BLaER1 (cell line): ENCODE measurements at regions not wholly inside any gene's neighbourhood (a gene's known extent, or its start where the extent isn't known, plus 50 kb on each side); places are given as distances from the start of the nearest gene placed in this dataset.

Experiments used
- H3K27ac ChIP-seq: shearing (Covaris generic); formaldehyde crosslinking; 2 replicates; pipeline ENCODE4 v1.8.1; 2022
- H3K27me3 ChIP-seq: shearing (Covaris generic); formaldehyde crosslinking; 2 replicates; pipeline ENCODE4 v1.8.1; 2022
- H3K36me3 ChIP-seq: shearing (Covaris generic); formaldehyde crosslinking; 2 replicates; pipeline ENCODE4 v1.8.1; 2022
- H3K4me1 ChIP-seq: shearing (Covaris generic); formaldehyde crosslinking; 2 replicates; pipeline ENCODE4 v1.8.1; 2022
- H3K4me2 ChIP-seq: shearing (Covaris generic); formaldehyde crosslinking; 2 replicates; pipeline ENCODE4 v1.8.1; 2022
- H3K4me3 ChIP-seq: shearing (Covaris generic); formaldehyde crosslinking; 2 replicates; pipeline ENCODE4 v1.8.1; 2022
- H3K9ac ChIP-seq: shearing (Covaris generic); formaldehyde crosslinking; 2 replicates; pipeline ENCODE4 v1.8.1; 2022
- H3K9me3 ChIP-seq: shearing (Covaris generic); formaldehyde crosslinking; 2 replicates; pipeline ENCODE4 v1.8.1; 2022
- H4K20me1 ChIP-seq: shearing (Covaris generic); formaldehyde crosslinking; 2 replicates; pipeline ENCODE4 v1.8.1; 2022
- Cebpa-rat ChIP-seq: shearing (Covaris generic); IDR thresholded peaks from 2 replicates; pipeline ENCODE4 v1.8.1; 2022

DNA sequence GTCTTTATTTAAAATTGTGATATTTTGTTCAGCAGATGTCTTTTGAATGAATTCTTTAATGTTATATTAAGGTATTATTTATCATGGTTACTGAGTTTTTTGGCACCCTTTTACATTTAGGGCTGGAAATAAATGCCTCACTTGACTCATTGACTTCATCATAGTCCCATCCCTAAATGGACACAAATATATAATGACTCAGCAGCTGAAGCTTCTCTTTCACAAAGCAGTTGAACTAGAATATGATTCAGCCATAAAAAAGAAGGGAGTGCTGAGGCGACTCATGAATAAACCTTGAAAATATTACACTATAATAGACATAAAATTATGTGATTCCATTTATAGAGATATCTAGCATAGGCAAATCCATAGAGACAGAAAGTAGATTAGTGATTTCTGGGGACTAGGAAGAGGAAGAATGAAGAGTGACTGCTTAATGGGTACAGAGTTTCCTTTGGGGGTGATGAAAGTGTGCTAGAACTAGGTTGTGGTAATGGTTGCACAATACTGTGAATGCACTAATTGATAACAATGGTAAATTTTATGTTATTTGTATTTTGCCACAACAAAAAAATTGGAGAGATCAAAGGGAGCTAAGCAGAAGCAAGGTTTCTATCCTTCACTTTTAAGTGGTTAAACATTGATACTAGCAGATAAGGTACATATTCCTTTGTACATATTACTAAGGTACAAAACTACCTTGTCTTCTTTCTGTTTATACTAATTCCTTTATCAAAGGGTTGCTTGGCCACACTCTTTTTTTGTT lies 449.6 kb downstream of the NTRK2 start:
- H3K4me3 ChIP-seq: no peak overlapping the region
- no peak overlapping the region for H3K27ac ChIP-seq
- TF ChIP-seq Cebpa-rat: no peak
- H3K36me3 ChIP-seq: no peaks in the 10 kb centered on the region
- no peaks in the 10 kb centered on the region for H3K27me3 ChIP-seq
- H3K9ac ChIP-seq: no peak overlapping the region
- H4K20me1 ChIP-seq: no peaks in the 10 kb centered on the region
- no peaks in the 10 kb centered on the region for H3K4me1 ChIP-seq
- H3K4me2 ChIP-seq: no peak overlapping the region
- no peaks in the 10 kb centered on the region for H3K9me3 ChIP-seq

DNA sequence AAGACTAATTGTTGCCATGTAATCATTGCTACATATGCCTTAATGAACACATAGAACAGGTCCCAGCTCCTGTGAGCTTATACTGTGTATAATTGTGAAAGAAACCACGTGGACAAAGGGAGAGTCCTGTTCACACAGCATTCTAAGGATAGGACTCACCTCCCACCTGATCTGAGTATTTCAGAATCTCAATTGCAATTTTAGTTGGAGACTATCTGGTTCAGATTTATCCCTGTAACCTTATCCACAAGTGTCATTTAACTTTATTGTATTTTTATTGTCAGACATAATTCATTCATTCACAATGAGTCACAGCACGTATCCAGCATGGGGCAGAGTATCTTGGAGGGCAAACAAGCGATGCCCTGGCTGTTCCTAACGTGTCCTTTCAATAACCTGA lies 448.3 kb downstream of the NTRK2 start:
- no peak for TF ChIP-seq Cebpa-rat
- Histone ChIP-seq H3K27me3 (no peaks in the 10 kb centered on the region), H3K27ac (no peak overlapping the region), H3K9ac (no peak overlapping the region), H3K9me3 (no peaks in the 10 kb centered on the region), H3K36me3 (no peaks in the 10 kb centered on the region), H4K20me1 (no peaks in the 10 kb centered on the region), H3K4me2 (no peak overlapping the region), H3K4me1 (no peaks in the 10 kb centered on the region), H3K4me3 (no peak overlapping the region)

DNA sequence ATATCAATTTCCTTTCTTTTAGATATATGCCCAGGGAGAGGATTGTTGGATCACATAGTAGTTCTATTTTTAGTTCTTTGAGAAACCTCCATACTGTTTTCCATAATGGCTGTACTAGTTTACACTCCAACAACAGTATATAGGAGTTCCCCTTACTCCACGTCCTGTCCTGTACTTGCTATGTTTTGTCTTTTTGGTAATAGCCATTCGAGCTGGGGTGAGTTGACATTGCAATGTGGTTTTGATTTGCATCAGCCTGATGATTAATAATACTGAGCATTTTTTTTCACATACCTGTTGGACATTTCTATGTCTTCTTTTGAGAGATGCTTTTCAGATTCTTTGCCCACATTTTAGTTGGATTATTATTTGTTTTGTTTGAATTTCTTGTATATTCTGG lies 445.9 kb downstream of the NTRK2 start:
- Histone ChIP-seq H3K27ac (no peak overlapping the region), H3K9ac (no peak overlapping the region), H3K36me3 (no peaks in the 10 kb centered on the region), H4K20me1 (no peaks in the 10 kb centered on the region), H3K4me1 (no peaks in the 10 kb centered on the region), H3K4me2 (no peak overlapping the region), H3K4me3 (no peak overlapping the region), H3K27me3 (no peaks in the 10 kb centered on the region), H3K9me3 (no peaks in the 10 kb centered on the region)
- TF ChIP-seq Cebpa-rat: no peak

DNA sequence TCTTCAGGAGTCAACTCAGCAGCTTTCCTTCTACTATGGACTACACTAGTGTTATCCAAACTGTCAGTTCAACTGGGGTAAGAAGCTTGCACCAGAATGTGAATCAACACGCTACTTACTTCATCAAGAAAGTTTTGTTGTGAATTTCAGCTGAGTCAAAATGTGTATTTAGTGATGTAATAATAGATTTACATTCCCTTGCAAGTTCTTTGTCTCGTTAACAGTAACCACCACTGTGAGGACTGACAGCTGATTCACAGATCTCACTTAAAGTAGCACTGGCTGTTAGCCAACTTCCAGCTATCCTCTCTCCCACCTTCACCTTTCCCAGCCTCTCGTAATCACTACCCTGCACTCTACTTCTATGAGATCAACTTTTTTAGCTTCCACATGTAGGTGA lies 445.3 kb downstream of the NTRK2 start:
- H3K4me1 ChIP-seq: no peaks in the 10 kb centered on the region
- H3K9me3 ChIP-seq: no peaks in the 10 kb centered on the region
- H3K4me2 ChIP-seq: no peak overlapping the region
- no peak overlapping the region for H3K9ac ChIP-seq
- no peaks in the 10 kb centered on the region for H3K36me3 ChIP-seq
- no peaks in the 10 kb centered on the region for H3K27me3 ChIP-seq
- H4K20me1 ChIP-seq: no peaks in the 10 kb centered on the region
- no peak overlapping the region for H3K4me3 ChIP-seq
- TF ChIP-seq Cebpa-rat: no peak
- no peak overlapping the region for H3K27ac ChIP-seq

DNA sequence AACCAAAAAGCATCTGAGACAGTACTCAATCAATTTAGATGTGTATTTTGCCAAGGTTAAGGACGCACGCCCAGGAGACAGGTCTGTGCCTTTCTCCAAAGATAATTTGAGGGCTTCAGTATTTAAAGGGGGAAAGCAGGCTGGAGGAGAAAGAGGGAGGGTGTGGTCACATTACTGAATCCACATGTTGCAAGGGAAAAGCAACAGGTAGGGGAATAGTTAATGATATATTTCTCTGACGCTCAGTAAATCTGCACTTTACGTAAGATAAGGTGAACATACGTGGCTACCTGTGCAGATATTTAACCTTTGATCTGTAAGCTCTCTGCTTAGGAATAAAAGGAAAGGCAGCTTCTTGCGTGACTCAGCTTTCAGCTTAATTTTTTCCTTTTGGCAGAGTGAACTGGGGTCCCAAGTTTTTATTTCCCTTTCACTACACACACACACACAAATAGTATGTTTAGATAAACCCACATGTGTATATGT lies 443.4 kb downstream of the NTRK2 start:
- Histone ChIP-seq H3K27ac (no peak overlapping the region), H3K4me1 (no peaks in the 10 kb centered on the region), H3K4me3 (no peak overlapping the region), H3K36me3 (no peaks in the 10 kb centered on the region), H3K9me3 (no peaks in the 10 kb centered on the region), H4K20me1 (no peaks in the 10 kb centered on the region), H3K9ac (no peak overlapping the region), H3K27me3 (no peaks in the 10 kb centered on the region), H3K4me2 (no peak overlapping the region)
- no peak for TF ChIP-seq Cebpa-rat

DNA sequence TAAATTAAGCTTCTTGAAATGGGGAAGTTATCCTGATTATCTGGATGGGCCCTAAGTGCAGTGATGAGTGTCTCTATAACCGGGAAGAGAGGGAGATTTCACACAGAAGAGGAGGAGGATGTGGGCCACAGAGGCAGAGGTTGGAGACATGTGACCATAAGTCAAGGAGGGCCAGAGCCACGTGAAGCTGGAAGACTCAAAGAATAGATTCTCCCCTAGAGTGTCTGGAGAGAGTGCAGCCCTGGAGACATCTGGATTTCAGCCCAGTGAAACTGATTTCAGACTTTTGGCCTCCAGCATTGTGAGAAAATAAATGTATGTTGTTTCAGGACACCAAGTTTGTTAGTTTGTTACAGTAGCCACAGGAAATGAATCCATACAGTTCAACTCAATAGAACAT lies 442.9 kb downstream of the NTRK2 start:
- Histone ChIP-seq H3K36me3 (no peaks in the 10 kb centered on the region), H3K27me3 (no peaks in the 10 kb centered on the region), H3K27ac (no peak overlapping the region), H3K9me3 (no peaks in the 10 kb centered on the region), H3K4me2 (no peak overlapping the region), H3K4me1 (no peaks in the 10 kb centered on the region), H3K9ac (no peak overlapping the region), H4K20me1 (no peaks in the 10 kb centered on the region), H3K4me3 (no peak overlapping the region)
- TF ChIP-seq Cebpa-rat: no peak

DNA sequence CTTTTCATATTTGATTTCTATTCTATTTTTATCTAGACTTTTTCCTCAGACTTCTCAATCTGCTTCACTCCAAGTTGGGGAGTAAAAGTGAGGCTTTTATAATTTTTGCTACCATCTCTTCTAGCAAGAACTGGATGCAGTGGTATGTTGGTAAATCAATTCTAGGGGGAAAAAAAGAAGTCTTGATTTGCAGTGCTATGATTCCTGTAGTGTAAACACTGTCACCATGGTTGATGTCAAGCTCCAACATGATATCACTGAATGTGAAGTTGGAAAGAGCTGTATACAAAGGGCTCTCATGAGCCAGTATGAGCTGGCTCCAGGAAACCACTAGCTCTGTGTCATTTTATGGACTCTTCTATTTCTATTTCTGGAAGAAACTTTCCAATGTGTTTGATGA lies 439.2 kb downstream of the NTRK2 start:
- Histone ChIP-seq H3K27me3 (no peaks in the 10 kb centered on the region), H3K4me3 (no peak overlapping the region), H4K20me1 (no peaks in the 10 kb centered on the region)

DNA sequence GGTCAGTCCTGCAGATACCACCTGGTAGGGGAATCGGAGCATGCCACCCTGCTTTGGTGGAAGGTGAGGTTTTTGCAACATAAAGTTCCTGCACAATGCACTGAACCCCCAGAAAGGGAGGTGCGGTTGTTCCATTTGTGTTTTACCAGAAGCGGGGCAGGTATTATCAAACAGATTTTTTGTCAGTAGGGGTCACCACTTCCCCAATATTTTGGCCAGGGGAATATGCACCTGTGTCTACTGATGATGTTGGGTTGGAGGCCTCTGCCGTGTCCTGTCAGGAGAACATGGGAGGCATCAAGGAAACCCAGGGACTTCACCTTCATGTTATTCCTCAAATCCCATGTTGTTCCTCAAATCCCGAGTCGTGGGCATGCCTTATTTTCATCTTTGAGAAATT lies 438.7 kb downstream of the NTRK2 start:
- Histone ChIP-seq H3K9ac (no peak overlapping the region), H3K27me3 (no peaks in the 10 kb centered on the region), H4K20me1 (no peaks in the 10 kb centered on the region), H3K4me3 (no peak overlapping the region), H3K4me1 (no peaks in the 10 kb centered on the region), H3K4me2 (no peak overlapping the region), H3K9me3 (no peaks in the 10 kb centered on the region), H3K36me3 (no peaks in the 10 kb centered on the region), H3K27ac (no peak overlapping the region)
- no peak for TF ChIP-seq Cebpa-rat

More for the DNA sequence above, 439.2 kb downstream of the NTRK2 start:
- Histone ChIP-seq H3K9me3 (no peaks in the 10 kb centered on the region), H3K4me1 (no peaks in the 10 kb centered on the region), H3K36me3 (no peaks in the 10 kb centered on the region), H3K4me2 (no peak overlapping the region), H3K9ac (no peak overlapping the region), H3K27ac (no peak overlapping the region)
- no peak for TF ChIP-seq Cebpa-rat

DNA sequence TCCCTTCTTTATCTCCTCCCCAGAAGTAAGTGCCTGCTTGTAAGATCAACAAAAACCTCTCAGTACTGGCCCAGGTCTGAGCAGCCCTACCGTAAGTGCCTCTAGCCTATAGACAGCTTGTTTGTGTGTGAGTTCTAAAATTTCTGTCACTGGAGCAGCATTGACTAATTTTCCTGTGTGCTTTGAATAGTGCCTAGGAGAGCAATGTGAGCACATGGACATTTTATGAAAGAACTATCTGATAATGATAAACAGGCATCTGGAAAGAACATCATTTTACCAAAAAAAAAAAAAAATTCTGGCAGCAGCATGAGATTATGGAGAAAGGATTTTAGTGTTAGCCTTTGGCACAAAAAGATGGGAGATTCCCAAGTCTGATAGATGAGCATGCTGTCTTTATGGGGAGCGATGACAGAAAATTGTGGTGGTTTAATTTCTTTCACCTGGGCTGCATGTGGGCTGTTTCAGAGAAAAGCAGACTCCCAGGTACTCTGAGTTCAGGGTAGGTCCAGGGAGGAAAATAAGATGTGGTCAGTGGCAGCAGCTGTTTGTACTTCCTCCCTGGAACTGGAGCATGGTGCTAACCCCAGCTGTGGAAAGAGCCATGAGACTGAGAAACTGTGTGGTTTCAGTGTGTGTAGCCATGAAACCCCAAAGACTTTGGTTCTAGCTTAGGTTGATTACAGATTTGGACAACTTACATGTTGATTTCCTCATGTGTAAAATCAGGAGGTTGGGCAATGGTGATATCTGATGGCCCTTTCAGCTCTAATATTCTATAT lies 419.9 kb downstream of the NTRK2 start:
- Histone ChIP-seq H3K9me3 (no peaks in the 10 kb centered on the region), H3K27ac (no peak overlapping the region), H3K4me3 (no peak overlapping the region), H4K20me1 (no peaks in the 10 kb centered on the region), H3K4me2 (peak overlapping the region; percentile 14; the same call in 1 of the 2 replicates), H3K9ac (no peak overlapping the region), H3K27me3 (no peaks in the 10 kb centered on the region), H3K36me3 (no peaks in the 10 kb centered on the region), H3K4me1 (0 out of 2 replicates have a peak, but pooled peaks cover 10% of the 10 kb centered on the region)
- TF ChIP-seq Cebpa-rat: no peak

DNA sequence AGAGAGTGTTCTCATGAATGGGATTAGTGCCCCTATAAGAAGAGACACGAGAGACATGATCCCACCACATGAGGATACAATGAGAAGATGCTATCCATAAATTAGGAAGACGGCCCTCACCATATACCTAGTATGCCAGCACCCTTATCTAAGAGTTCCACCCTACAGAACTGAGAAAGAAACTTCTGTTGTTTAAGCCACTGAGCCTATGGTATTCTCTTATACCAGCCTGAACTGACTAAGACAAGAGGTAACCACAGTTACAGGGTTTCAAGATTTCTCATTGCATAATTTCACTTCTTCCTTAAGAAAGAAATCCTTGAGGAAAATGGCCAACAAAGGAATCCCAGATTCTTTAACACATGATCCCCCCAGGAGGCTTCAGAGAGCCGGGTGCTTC lies 412.4 kb downstream of the NTRK2 start:
- no peaks in the 10 kb centered on the region for H4K20me1 ChIP-seq
- H3K27ac ChIP-seq: no peak overlapping the region
- H3K4me2 ChIP-seq: no peak overlapping the region
- no peaks in the 10 kb centered on the region for H3K27me3 ChIP-seq
- H3K9ac ChIP-seq: no peak overlapping the region
- no peaks in the 10 kb centered on the region for H3K36me3 ChIP-seq
- H3K9me3 ChIP-seq: peaks cover 7% of the 10 kb centered on the region; the same call in 1 of the 2 replicates
- TF ChIP-seq Cebpa-rat: no peak
- 0 out of 2 replicates have a peak, but pooled peaks cover 8% of the 10 kb centered on the region for H3K4me1 ChIP-seq
- H3K4me3 ChIP-seq: no peak overlapping the region
